Progenitor cell of endocrine pancreas (in vitro differentiated cells): ENCODE measurements at regions not wholly inside any gene's neighbourhood (a gene's known extent, or its start where the extent isn't known, plus 50 kb on each side); places are given as distances from the start of the nearest gene placed in this dataset.
"Not testable (repeated sequence)": the region's sequence is repeated elsewhere in the genome, so short reads cannot be mapped to it uniquely, and the experiment has no call there.

Source experiments
- DNase-seq: peaks from one replicate; pipeline ENCODE4 v3.0.0; 2021; ENCODE audit warnings: low spot score; ENCODE audit not compliant: unreplicated experiment
- H3K27ac Mint-ChIP-seq: 2 replicates; pipeline ENCODE4 v1.8.0; 2021; ENCODE audit warnings: mild to moderate bottlenecking, moderate library complexity, mixed read lengths
- H3K27me3 Mint-ChIP-seq: 2 replicates; pipeline ENCODE4 v1.8.0; 2021; ENCODE audit warnings: mixed read lengths
- H3K36me3 Mint-ChIP-seq: 2 replicates; pipeline ENCODE4 v1.8.0; 2022; ENCODE audit warnings: mixed read lengths; ENCODE audit not compliant: insufficient read depth
- H3K4me1 Mint-ChIP-seq: 2 replicates; pipeline ENCODE4 v1.8.0; 2021; ENCODE audit warnings: low read depth, mixed read lengths
- H3K4me3 Mint-ChIP-seq: 2 replicates; pipeline ENCODE4 v1.8.0; 2021; ENCODE audit warnings: low read depth, mild to moderate bottlenecking, moderate library complexity, mixed read lengths
- H3K9me3 Mint-ChIP-seq: 2 replicates; pipeline ENCODE4 v1.8.0; 2021; ENCODE audit warnings: low read depth, mixed read lengths
- CTCF ChIP-seq: fragments of 200-600 bp; sonication (generic); IDR thresholded peaks from one replicate; pipeline ENCODE4 v1.5.0; 2021; ENCODE audit warnings: antibody characterized with exemption, mild to moderate bottlenecking; ENCODE audit not compliant: unreplicated experiment

DNA sequence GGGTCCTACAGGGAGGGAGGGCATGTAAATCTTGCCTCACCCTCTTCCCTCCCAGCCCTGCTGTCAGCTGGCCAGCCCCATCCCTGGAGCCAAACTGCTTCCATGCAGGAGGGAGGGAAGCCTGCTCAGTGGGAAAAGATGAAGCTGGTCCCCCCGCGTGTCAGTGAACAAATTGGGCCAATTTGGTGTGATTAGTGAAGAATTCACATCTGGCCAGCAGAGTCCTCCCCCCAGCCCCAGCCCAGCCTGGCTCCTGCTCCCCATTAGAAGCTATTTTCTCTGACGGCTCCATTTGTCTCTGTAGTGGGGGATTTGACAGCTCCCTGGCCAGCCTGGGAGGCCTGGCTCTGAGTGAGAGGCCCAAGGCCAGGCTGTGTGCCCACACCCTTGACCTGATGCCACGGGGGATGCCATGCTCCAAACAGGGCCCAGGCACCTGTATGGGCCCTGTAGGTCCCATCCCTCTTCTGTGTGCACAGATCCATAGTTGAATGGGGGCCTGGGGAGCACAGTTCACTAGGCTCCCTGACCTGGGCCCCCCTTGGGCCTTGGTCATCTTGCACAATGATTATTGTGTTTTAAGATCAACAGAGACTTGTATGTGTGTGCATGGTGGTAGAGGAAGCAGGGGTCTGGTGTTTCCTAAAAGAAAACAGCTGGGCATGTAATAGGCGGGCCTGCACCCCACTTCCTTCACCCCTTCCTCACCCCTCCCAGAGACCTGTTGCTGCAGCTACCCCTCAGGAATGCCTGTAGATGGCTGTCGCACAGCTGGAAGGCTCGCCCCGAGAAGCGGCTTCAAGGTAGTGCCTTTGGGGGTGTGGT lies 50.7 kb upstream of the TAC4 start:
- Mint-ChIP-seq H3K9me3 (no peaks in the 10 kb centered on the region), H3K4me3 (no peak overlapping the region), H3K36me3 (no peaks in the 10 kb centered on the region), H3K4me1 (no peaks in the 10 kb centered on the region), H3K27me3 (peaks cover 58% of the 10 kb centered on the region), H3K27ac (no peak overlapping the region)
- TF ChIP-seq CTCF = no peak
- no peak for DNase-seq

- no peak overlapping the region for H3K4me3 Mint-ChIP-seq
- peak overlapping the region; percentile 69 for H3K27ac Mint-ChIP-seq
- H3K36me3 Mint-ChIP-seq = no peaks in the 10 kb centered on the region
- TF ChIP-seq CTCF = peak; percentile 45
- H3K4me1 Mint-ChIP-seq = no peaks in the 10 kb centered on the region
- DNase-seq = no peak
- no peaks in the 10 kb centered on the region for H3K9me3 Mint-ChIP-seq
- H3K27me3 Mint-ChIP-seq = peaks cover 59% of the 10 kb centered on the region
Measured at GRCh38 chr17:49899191-49899485, 51.3 kb upstream of the TAC4 start.

GRCh38 chr17:49899588-49899987 lies 51.7 kb upstream of the TAC4 start:
- Mint-ChIP-seq H3K4me3 (no peak overlapping the region), H3K27ac (no peak overlapping the region), H3K9me3 (no peaks in the 10 kb centered on the region), H3K36me3 (no peaks in the 10 kb centered on the region), H3K4me1 (no peaks in the 10 kb centered on the region), H3K27me3 (peaks cover 60% of the 10 kb centered on the region)
- no peak for DNase-seq
- TF ChIP-seq CTCF = no peak

GRCh38 chr17:49900801-49901200 lies 52.9 kb upstream of the TAC4 start:
- not testable (repeated sequence) for H3K36me3 Mint-ChIP-seq, H3K4me1 Mint-ChIP-seq, H3K9me3 Mint-ChIP-seq, DNase-seq, H3K4me3 Mint-ChIP-seq, H3K27ac Mint-ChIP-seq
- H3K27me3 Mint-ChIP-seq = peaks cover 63% of the 10 kb centered on the region

GRCh38 chr17:49901460-49902331 lies 53.8 kb upstream of the TAC4 start:
- TF ChIP-seq CTCF = no peak
- DNase-seq = peak; percentile 34
- peaks cover 62% of the 10 kb centered on the region for H3K27me3 Mint-ChIP-seq
- no peaks in the 10 kb centered on the region for H3K36me3 Mint-ChIP-seq
- H3K4me1 Mint-ChIP-seq = no peaks in the 10 kb centered on the region
- H3K9me3 Mint-ChIP-seq = no peaks in the 10 kb centered on the region
- no peak overlapping the region for H3K27ac Mint-ChIP-seq
- H3K4me3 Mint-ChIP-seq = no peak overlapping the region
